CD14-positive monocyte (primary cell): ENCODE measurements at regions not wholly inside any gene's neighbourhood (a gene's known extent, or its start where the extent isn't known, plus 50 kb on each side); places are given as distances from the start of the nearest gene placed in this dataset.
A peak's percentile ranks its signal among the peaks of the same experiment; 100 is the strongest.

Experiments
- DNase-seq, 3 donors: peaks; one replicate each; pipeline ENCODE4 v3.0.0-alpha.2; 2011 to 2022
- H2AFZ ChIP-seq: 2 replicates; pipeline ENCODE4 v1.6.0; 2012; ENCODE audit warnings: mild to moderate bottlenecking, low read depth, low read length, inconsistent platforms; ENCODE audit not compliant: insufficient read depth, poor library complexity, severe bottlenecking
- H3K27ac ChIP-seq, 2 donors: 1 replicate in 1 of 2; 2 replicates in 1 of 2; pipeline ENCODE4 v1.5.1; 2012 to 2013; ENCODE audit warnings: low read length in 2 of 2, control low read depth in 1 of 2, inconsistent platforms in 1 of 2, low read depth in 1 of 2, mild to moderate bottlenecking in 1 of 2
- H3K27me3 ChIP-seq, 2 donors: one replicate each; pipeline versions ENCODE4 v1.6.0 to v1.6.1; 2011 to 2013; ENCODE audit warnings: low read length in 2 of 2; ENCODE audit not compliant: control insufficient read depth in 2 of 2, insufficient read depth in 2 of 2
- H3K36me3 ChIP-seq, 2 donors: replicated peaks in 1 of 2; 1 replicate in 1 of 2; 2 replicates in 1 of 2; pipeline versions ENCODE4 v1.5.1 to v1.6.1; 2012 to 2013; ENCODE audit warnings: low read length in 2 of 2, control low read depth in 1 of 2, inconsistent platforms in 1 of 2, mild to moderate bottlenecking in 1 of 2; ENCODE audit not compliant: insufficient read depth in 2 of 2, control insufficient read depth in 1 of 2
- H3K4me1 ChIP-seq, 2 donors: 1 replicate in 1 of 2; 2 replicates in 1 of 2; pipeline versions ENCODE4 v1.5.1 to v1.6.1; 2012 to 2013; ENCODE audit warnings: low read length in 2 of 2, control low read depth in 1 of 2, inconsistent platforms in 1 of 2, mild to moderate bottlenecking in 1 of 2, moderate library complexity in 1 of 2; ENCODE audit not compliant: insufficient read depth in 2 of 2, control insufficient read depth in 1 of 2
- H3K4me2 ChIP-seq: replicated peaks from 2 replicates; pipeline ENCODE3; 2012; ENCODE audit warnings: low read length, moderate library complexity, mild to moderate bottlenecking; ENCODE audit not compliant: poor library complexity, severe bottlenecking; ENCODE audit errors: extremely low read depth
- H3K4me3 ChIP-seq, 3 experiments: fragments of 200-600 bp in 1 of 3; sonication (generic) in 1 of 3; replicated peaks in 1 of 3; 1 replicate in 2 of 3; 2 replicates in 1 of 3; pipeline ENCODE4 v1.5.1; 2011 to 2013; ENCODE audit warnings: low read length in 3 of 3, mild to moderate bottlenecking in 3 of 3, control low read depth in 2 of 3, low read depth in 2 of 3, inconsistent platforms in 1 of 3, moderate library complexity in 1 of 3
- H3K79me2 ChIP-seq: 2 replicates; pipeline ENCODE4 v1.6.0; 2012; ENCODE audit warnings: mild to moderate bottlenecking, control low read depth, inconsistent platforms, low read length, moderate library complexity; ENCODE audit not compliant: insufficient read depth
- H3K9ac ChIP-seq: 2 replicates; pipeline ENCODE4 v1.6.0; 2017; ENCODE audit warnings: low read length, mild to moderate bottlenecking; ENCODE audit not compliant: insufficient read depth, poor library complexity, severe bottlenecking
- H3K9me3 ChIP-seq, 2 donors: replicated peaks in 1 of 2; 1 replicate in 1 of 2; 2 replicates in 1 of 2; pipeline versions ENCODE4 v1.5.1 to v1.6.1; 2012 to 2013; ENCODE audit warnings: low read length in 2 of 2, control low read depth in 1 of 2; ENCODE audit not compliant: control insufficient read depth in 1 of 2, insufficient read depth in 1 of 2
- H4K20me1 ChIP-seq: 2 replicates; pipeline ENCODE4 v1.6.0; 2012; ENCODE audit warnings: mild to moderate bottlenecking, low read length, control low read depth, moderate library complexity; ENCODE audit not compliant: insufficient read depth
- H3K27ac Mint-ChIP-seq, 7 donors: one replicate each; pipeline ENCODE4 v1.8.0; 2020; ENCODE audit warnings: mild to moderate bottlenecking in 7 of 7, mixed read lengths in 7 of 7, moderate library complexity in 6 of 7, inconsistent platforms in 2 of 7
- H3K27me3 Mint-ChIP-seq, 3 donors: one replicate each; pipeline ENCODE4 v1.8.0; 2021 to 2022; ENCODE audit warnings: low read depth in 3 of 3, mild to moderate bottlenecking in 3 of 3, mixed read lengths in 3 of 3, moderate library complexity in 3 of 3, inconsistent platforms in 1 of 3
- H3K36me3 Mint-ChIP-seq, 2 donors: one replicate each; pipeline ENCODE4 v1.8.0; 2020; ENCODE audit warnings: mixed read lengths in 2 of 2, inconsistent platforms in 1 of 2, mild to moderate bottlenecking in 1 of 2
- H3K4me1 Mint-ChIP-seq: one replicate; pipeline ENCODE4 v1.8.0; 2020; ENCODE audit warnings: mild to moderate bottlenecking, mixed read lengths
- H3K4me3 Mint-ChIP-seq, 2 donors: one replicate each; pipeline ENCODE4 v1.8.0; 2020; ENCODE audit warnings: mild to moderate bottlenecking in 2 of 2, mixed read lengths in 2 of 2, moderate library complexity in 1 of 2
- H3K9me3 Mint-ChIP-seq, 7 donors: one replicate each; pipeline ENCODE4 v1.8.0; 2020 to 2022; ENCODE audit warnings: mixed read lengths in 7 of 7, mild to moderate bottlenecking in 6 of 7, moderate library complexity in 6 of 7, inconsistent platforms in 2 of 7
- WGBS: methylation state at CpG from one replicate; pipeline ENCODE4 v1.1.5; 2013; ENCODE audit warnings: missing lambda C conversion rate; ENCODE audit not compliant: insufficient coverage; 5-methylcytosine and 5-hydroxymethylcytosine counted together
- intact Hi-C, 2 donors: fragments of 100-400 bp; cut with micrococcal nuclease; formaldehyde crosslinking; loops; one replicate each; pipeline versions ENCODE4 v1.15.0 to v1.15.1; 2023
- TF ChIP-seq, protein P1 (sequence below): fragments of 200-600 bp; IDR thresholded peaks from one replicate; pipeline ENCODE4 v1.8.0; 2022; ENCODE audit warnings: antibody characterized with exemption, mild to moderate bottlenecking

DNA sequence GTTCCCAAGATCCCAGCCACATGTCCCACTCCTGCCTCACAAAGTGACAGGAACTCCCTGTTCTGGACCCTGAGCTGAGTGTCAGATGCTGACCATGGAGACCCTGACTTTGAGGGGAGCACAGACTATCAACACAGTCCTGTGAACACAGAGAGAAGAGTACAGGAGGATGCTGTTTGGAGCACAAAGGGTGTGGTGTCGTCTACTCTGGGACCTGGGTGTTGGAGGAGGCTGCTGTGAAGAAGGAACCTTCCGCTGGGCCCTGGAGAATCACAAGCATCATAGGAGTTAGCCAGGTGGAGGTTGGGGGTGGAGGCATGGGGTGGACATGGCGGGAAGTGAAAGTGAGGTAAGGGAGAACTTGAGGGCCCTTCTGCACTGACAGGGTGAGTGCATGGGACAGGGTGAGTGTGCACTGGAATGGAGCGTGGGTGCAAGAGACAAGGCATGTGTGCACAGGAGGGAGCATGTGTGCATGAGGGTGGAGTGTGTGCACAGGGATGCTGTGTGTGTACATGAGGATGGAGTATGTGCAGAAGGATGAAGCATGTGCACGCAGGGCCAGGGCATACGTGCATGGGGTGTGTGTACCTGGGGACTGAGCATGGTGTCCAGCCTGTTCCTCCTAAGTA is 70.7 kb upstream of the ANTXRL start:
- 90% methylated on average over 6 of the region's 6 CpGs for WGBS
- H2AFZ ChIP-seq, result no peak overlapping the region
- H3K4me3 Mint-ChIP-seq, result no peak overlapping the region

DNA sequence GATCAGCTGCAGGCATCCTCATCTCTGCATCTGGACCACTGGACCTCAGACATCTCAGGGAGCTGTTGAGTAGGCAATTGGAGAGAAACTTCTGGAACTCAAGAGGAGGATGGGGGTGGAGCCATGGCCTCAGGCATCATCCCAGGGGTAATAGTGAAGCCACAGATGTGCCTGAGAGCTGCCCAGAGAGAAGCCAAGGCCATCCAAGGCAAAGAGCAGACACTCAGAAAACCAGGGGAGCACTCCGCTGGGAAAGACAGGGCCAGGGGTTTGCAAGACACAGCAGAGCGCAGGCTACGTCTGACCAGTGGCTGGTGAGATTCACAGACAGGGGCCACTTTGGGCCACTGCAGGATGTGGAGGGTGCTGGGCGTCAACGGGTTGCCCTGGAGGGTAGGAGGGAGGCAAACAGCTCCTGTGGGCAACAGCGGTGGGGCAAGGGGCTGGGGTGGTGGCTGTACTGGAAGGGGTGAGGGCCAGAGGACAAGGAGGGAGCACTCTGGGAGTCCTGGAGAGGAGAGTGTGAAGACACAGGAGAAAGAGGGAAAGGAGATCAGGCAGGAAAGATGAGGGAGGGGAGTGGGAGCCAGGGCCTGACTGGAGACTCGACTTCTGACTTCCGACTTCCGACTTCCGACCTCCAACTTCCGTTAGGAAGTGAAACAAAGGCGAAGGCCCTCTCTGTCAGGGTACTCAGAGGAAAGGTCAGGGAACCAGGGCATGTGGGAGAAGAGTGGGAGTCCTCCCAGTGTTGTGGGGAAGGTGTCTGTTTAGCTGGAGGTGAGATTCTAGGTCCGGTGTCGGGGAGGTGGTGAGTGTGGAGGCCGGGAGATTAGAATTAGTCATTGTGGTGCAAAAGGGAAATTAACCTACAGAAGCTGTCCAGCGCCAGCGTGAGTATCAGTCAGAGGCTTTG is 69.7 kb upstream of the ANTXRL start:
- no peaks in the 10 kb centered on the region for H3K36me3 ChIP-seq
- H3K9ac ChIP-seq, result no peak overlapping the region
- Mint-ChIP-seq H3K4me3 (peak overlapping the region; percentile 62), H3K4me1 (peaks cover 14% of the 10 kb centered on the region), H3K27ac (peak overlapping the region in 1 of 7 donors; percentile 64), H3K36me3 (no peaks in the 10 kb centered on the region), H3K27me3 (peaks cover 0 to 6% (median 2%) of the 10 kb centered on the region in 3 donors), H3K9me3 (no peaks in the 10 kb centered on the region)
- no peaks in the 10 kb centered on the region for H3K9me3 ChIP-seq
- H2AFZ ChIP-seq, result peak overlapping the region; percentile 59
- no peaks in the 10 kb centered on the region for H3K79me2 ChIP-seq
- no peaks in the 10 kb centered on the region for H4K20me1 ChIP-seq
- H3K27me3 ChIP-seq, result no peaks in the 10 kb centered on the region
- TF ChIP-seq, protein P1, sequence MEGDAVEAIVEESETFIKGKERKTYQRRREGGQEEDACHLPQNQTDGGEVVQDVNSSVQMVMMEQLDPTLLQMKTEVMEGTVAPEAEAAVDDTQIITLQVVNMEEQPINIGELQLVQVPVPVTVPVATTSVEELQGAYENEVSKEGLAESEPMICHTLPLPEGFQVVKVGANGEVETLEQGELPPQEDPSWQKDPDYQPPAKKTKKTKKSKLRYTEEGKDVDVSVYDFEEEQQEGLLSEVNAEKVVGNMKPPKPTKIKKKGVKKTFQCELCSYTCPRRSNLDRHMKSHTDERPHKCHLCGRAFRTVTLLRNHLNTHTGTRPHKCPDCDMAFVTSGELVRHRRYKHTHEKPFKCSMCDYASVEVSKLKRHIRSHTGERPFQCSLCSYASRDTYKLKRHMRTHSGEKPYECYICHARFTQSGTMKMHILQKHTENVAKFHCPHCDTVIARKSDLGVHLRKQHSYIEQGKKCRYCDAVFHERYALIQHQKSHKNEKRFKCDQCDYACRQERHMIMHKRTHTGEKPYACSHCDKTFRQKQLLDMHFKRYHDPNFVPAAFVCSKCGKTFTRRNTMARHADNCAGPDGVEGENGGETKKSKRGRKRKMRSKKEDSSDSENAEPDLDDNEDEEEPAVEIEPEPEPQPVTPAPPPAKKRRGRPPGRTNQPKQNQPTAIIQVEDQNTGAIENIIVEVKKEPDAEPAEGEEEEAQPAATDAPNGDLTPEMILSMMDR, result no peak
- H3K4me1 ChIP-seq, result no peaks in the 10 kb centered on the region
- intact Hi-C loops, result no loop called here
- peak overlapping the region; percentile 31 for H3K4me2 ChIP-seq
- WGBS, result 66% methylated on average over 16 of the region's 17 CpGs
- H3K4me3 ChIP-seq, result no peak overlapping the region
- H3K27ac ChIP-seq, result no peak overlapping the region
- peak in 2 of 3 donors; percentile 5 to 15 for DNase-seq

More for the DNA sequence above, 70.7 kb upstream of the ANTXRL start:
- H3K36me3 ChIP-seq, result no peaks in the 10 kb centered on the region
- H3K27me3 ChIP-seq, result no peaks in the 10 kb centered on the region
- no peaks in the 10 kb centered on the region for H3K79me2 ChIP-seq
- Mint-ChIP-seq H3K27ac (peak overlapping the region in 1 of 7 donors; percentile 68), H3K4me1 (peaks cover 14% of the 10 kb centered on the region), H3K36me3 (no peaks in the 10 kb centered on the region), H3K27me3 (peaks cover 0 to 4% (median 2%) of the 10 kb centered on the region in 3 donors), H3K9me3 (no peaks in the 10 kb centered on the region)
- H3K4me1 ChIP-seq, result no peaks in the 10 kb centered on the region
- H3K9ac ChIP-seq, result no peak overlapping the region
- H3K4me2 ChIP-seq, result no peak overlapping the region
- no peaks in the 10 kb centered on the region for H4K20me1 ChIP-seq
- peak in 1 of 3 donors; percentile 0 for DNase-seq
- H3K27ac ChIP-seq, result no peak overlapping the region
- TF ChIP-seq, protein P1, result no peak
- no peaks in the 10 kb centered on the region for H3K9me3 ChIP-seq
- intact Hi-C loops, result no loop called here
- no peak overlapping the region for H3K4me3 ChIP-seq
